Thyroid gland (tissue), 4 donors: ENCODE measurements at regions not wholly inside any gene's neighbourhood (a gene's known extent, or its start where the extent isn't known, plus 50 kb on each side); places are given as distances from the start of the nearest gene placed in this dataset.

Experiments used
- CTCF ChIP-seq, 6 experiments: fragments of 200-600 bp in 3 of 6; fragments of 450-650 bp in 3 of 6; sonication (generic) in 3 of 6; IDR thresholded peaks; one replicate each; pipeline ENCODE4 v1.5.1; 2016 to 2019; ENCODE audit warnings: antibody characterized with exemption in 6 of 6, mild to moderate bottlenecking in 2 of 6, inconsistent platforms in 1 of 6, moderate library complexity in 1 of 6
- POLR2A ChIP-seq, 2 donors: fragments of 450-650 bp; IDR thresholded peaks; one replicate each; pipeline ENCODE4 v1.6.1; 2017; ENCODE audit warnings: antibody characterized with exemption in 2 of 2, mild to moderate bottlenecking in 2 of 2, moderate library complexity in 1 of 2

- TF ChIP-seq CTCF (IDR thresholded peaks at IDR 0.05) = no peak
- no peak for TF ChIP-seq POLR2A (IDR thresholded peaks at IDR 0.05)
Measured at GRCh38 chr2:35081001-35081621, 1274.5 kb upstream of the CRIM1 start.
